ENCODE measurements at regions not wholly inside any gene's neighbourhood (a gene's known extent, or its start where the extent isn't known, plus 50 kb on each side); places are given as distances from the start of the nearest gene placed in this dataset. TPM values are rescaled to one million over a fixed set of nuclear protein-coding genes. Genes with fewer than 3 reads are reported as not detected.

GRCh38 chr14:101511199-101511598, 50.1 kb upstream of the DIO3 start:
- Mint-ChIP-seq H3K27me3 (ENCODE audit: low read depth in 3 of 3) (peaks cover 0 to 5% (median 4%) of the 10 kb centered on the region in 3 donors), H3K4me1 (peaks cover 9% of the 10 kb centered on the region), H3K9me3 (peaks cover 5 to 11% (median 8%) of the 10 kb centered on the region in 7 donors), H3K27ac (no peak overlapping the region), H3K4me3 (no peak overlapping the region), H3K36me3 (no peaks in the 10 kb centered on the region)
- Histone ChIP-seq H3K4me1 (ENCODE audit: control insufficient read depth in 1 of 2, insufficient read depth in 2 of 2, low read length in 2 of 2) (peaks cover 3 to 8% of the 10 kb centered on the region in 2 donors), H2AFZ (ENCODE audit: insufficient read depth, low read depth, low read length, poor library complexity, severe bottlenecking) (no peak overlapping the region), H3K4me3 (replicated peaks in 1 of 3; ENCODE audit: low read depth in 2 of 3, low read length in 3 of 3) (no peak overlapping the region), H3K79me2 (ENCODE audit: insufficient read depth, low read length) (no peaks in the 10 kb centered on the region), H3K9ac (ENCODE audit: insufficient read depth, low read length, poor library complexity, severe bottlenecking) (no peak overlapping the region), H4K20me1 (ENCODE audit: insufficient read depth, low read length) (no peaks in the 10 kb centered on the region), H3K36me3 (replicated peaks in 1 of 2; ENCODE audit: control insufficient read depth in 1 of 2, insufficient read depth in 2 of 2, low read length in 2 of 2) (no peaks in the 10 kb centered on the region), H3K27ac (ENCODE audit: low read depth in 1 of 2, low read length in 2 of 2) (no peak overlapping the region), H3K9me3 (replicated peaks in 1 of 2; ENCODE audit: control insufficient read depth in 1 of 2, insufficient read depth in 1 of 2, low read length in 2 of 2) (peaks cover 0 to 8% of the 10 kb centered on the region in 2 donors), H3K4me2 (replicated peaks; ENCODE audit: extremely low read depth, low read length, poor library complexity, severe bottlenecking) (no peak overlapping the region), H3K27me3 (ENCODE audit: control insufficient read depth in 2 of 2, insufficient read depth in 2 of 2, low read length in 2 of 2) (no peaks in the 10 kb centered on the region)
- DNase-seq, result no peak
- TF ChIP-seq CTCF (IDR thresholded peaks at IDR 0.05), result no peak
- intact Hi-C loops (cut with micrococcal nuclease), result no loop called here

Small RNA genes in the stretch of these regions (small RNA-seq; reads per million reads assigned to genes)
- gene MIR1185-1 (ENCODE audit: insufficient read length, low read depth) (not detected), gene MIR1185-2 (ENCODE audit: insufficient read length, low read depth) (not detected), gene MIR1193 (ENCODE audit: insufficient read length, low read depth) (not detected), gene MIR1197 (ENCODE audit: insufficient read length, low read depth) (not detected), gene MIR134 (ENCODE audit: insufficient read length, low read depth) (not detected), gene MIR154 (ENCODE audit: insufficient read length, low read depth) (not detected), gene MIR299 (ENCODE audit: insufficient read length, low read depth) (not detected), gene MIR300 (ENCODE audit: insufficient read length, low read depth) (not detected), gene MIR323A (ENCODE audit: insufficient read length, low read depth) (not detected), gene MIR323B (ENCODE audit: insufficient read length, low read depth) (not detected), gene MIR329-1 (ENCODE audit: insufficient read length, low read depth) (not detected), gene MIR329-2 (ENCODE audit: insufficient read length, low read depth) (not detected), gene MIR369 (ENCODE audit: insufficient read length, low read depth) (not detected), gene MIR377 (ENCODE audit: insufficient read length, low read depth) (not detected), gene MIR379 (ENCODE audit: insufficient read length, low read depth) (not detected), gene MIR380 (ENCODE audit: insufficient read length, low read depth) (not detected), gene MIR381 (ENCODE audit: insufficient read length, low read depth) (not detected), gene MIR409 (ENCODE audit: insufficient read length, low read depth) (not detected), gene MIR411 (ENCODE audit: insufficient read length, low read depth) (not detected), gene MIR412 (ENCODE audit: insufficient read length, low read depth) (not detected), gene MIR485 (ENCODE audit: insufficient read length, low read depth) (not detected), gene MIR487A (ENCODE audit: insufficient read length, low read depth) (not detected), gene MIR487B (ENCODE audit: insufficient read length, low read depth) (not detected), gene MIR494 (ENCODE audit: insufficient read length, low read depth) (not detected), gene MIR495 (ENCODE audit: insufficient read length, low read depth) (not detected), gene MIR496 (ENCODE audit: insufficient read length, low read depth) (not detected), gene MIR539 (ENCODE audit: insufficient read length, low read depth) (not detected), gene MIR541 (ENCODE audit: insufficient read length, low read depth) (not detected), gene MIR543 (ENCODE audit: insufficient read length, low read depth) (not detected), gene MIR544A (ENCODE audit: insufficient read length, low read depth) (not detected), gene MIR654 (ENCODE audit: insufficient read length, low read depth) (not detected), gene MIR655 (ENCODE audit: insufficient read length, low read depth) (not detected), gene MIR656 (ENCODE audit: insufficient read length, low read depth) (not detected), gene MIR668 (ENCODE audit: insufficient read length, low read depth) (not detected), gene MIR758 (ENCODE audit: insufficient read length, low read depth) (not detected), gene MIR889 (ENCODE audit: insufficient read length, low read depth) (not detected), gene RF00012 (ENCODE audit: insufficient read length, low read depth) (not detected), gene RF00181 (ENCODE audit: insufficient read length, low read depth) (not detected), gene SNORD114-10 (ENCODE audit: insufficient read length, low read depth) (not detected), gene SNORD114-11 (ENCODE audit: insufficient read length, low read depth) (not detected), gene SNORD114-12 (ENCODE audit: insufficient read length, low read depth) (not detected), gene SNORD114-13 (ENCODE audit: insufficient read length, low read depth) (not detected), gene SNORD114-14 (ENCODE audit: insufficient read length, low read depth) (not detected), gene SNORD114-15 (ENCODE audit: insufficient read length, low read depth) (not detected), gene SNORD114-16 (ENCODE audit: insufficient read length, low read depth) (not detected), gene SNORD114-17 (ENCODE audit: insufficient read length, low read depth) (not detected), gene SNORD114-18 (ENCODE audit: insufficient read length, low read depth) (not detected), gene SNORD114-19 (ENCODE audit: insufficient read length, low read depth) (not detected), gene SNORD114-20 (ENCODE audit: insufficient read length, low read depth) (not detected), gene SNORD114-21 (ENCODE audit: insufficient read length, low read depth) (not detected), gene SNORD114-22 (ENCODE audit: insufficient read length, low read depth) (not detected), gene SNORD114-23 (ENCODE audit: insufficient read length, low read depth) (not detected), gene SNORD114-24 (ENCODE audit: insufficient read length, low read depth) (not detected), gene SNORD114-25 (ENCODE audit: insufficient read length, low read depth) (not detected), gene SNORD114-26 (ENCODE audit: insufficient read length, low read depth) (not detected), gene SNORD114-27 (ENCODE audit: insufficient read length, low read depth) (not detected), gene SNORD114-28 (ENCODE audit: insufficient read length, low read depth) (not detected), gene SNORD114-29 (ENCODE audit: insufficient read length, low read depth) (not detected), gene SNORD114-30 (ENCODE audit: insufficient read length, low read depth) (not detected), gene SNORD114-31 (ENCODE audit: insufficient read length, low read depth) (not detected), gene SNORD114-5 (ENCODE audit: insufficient read length, low read depth) (not detected), gene SNORD114-6 (ENCODE audit: insufficient read length, low read depth) (not detected), gene SNORD114-7 (ENCODE audit: insufficient read length, low read depth) (not detected), gene SNORD114-9 (ENCODE audit: insufficient read length, low read depth) (not detected)

Data from CD14-positive monocyte (primary cell).